Natural killer cell (primary cell): ENCODE measurements at regions not wholly inside any gene's neighbourhood (a gene's known extent, or its start where the extent isn't known, plus 50 kb on each side); places are given as distances from the start of the nearest gene placed in this dataset.

Experiments used
- ATAC-seq, 3 donors: fragments of 150-1000 bp in 2 of 3; fragments of 200-7000 bp in 1 of 3; cut with Tn5 transposase; 1 replicate in 1 of 3; 2 replicates in 2 of 3; pipeline ENCODE4 v1.10.0; 2021; ENCODE audit warnings: mild to moderate bottlenecking in 2 of 3, moderate library complexity in 2 of 3
- DNase-seq, 2 donors: peaks; one replicate each; pipeline versions ENCODE4 v3.0.0 to v3.0.0-alpha.2; 2013 to 2021; ENCODE audit warnings: mixed read lengths in 1 of 2
- H3K27ac ChIP-seq: one replicate; pipeline ENCODE4 v1.5.1; 2013; ENCODE audit warnings: mild to moderate bottlenecking, low read length
- H3K27me3 ChIP-seq: one replicate; pipeline ENCODE4 v1.6.1; 2013; ENCODE audit warnings: low read length; ENCODE audit not compliant: control insufficient read depth, insufficient read depth
- H3K36me3 ChIP-seq: one replicate; pipeline ENCODE4 v1.6.1; 2013; ENCODE audit warnings: low read length; ENCODE audit not compliant: control insufficient read depth, insufficient read depth
- H3K4me1 ChIP-seq: one replicate; pipeline ENCODE4 v1.6.1; 2013; ENCODE audit warnings: low read length; ENCODE audit not compliant: control insufficient read depth, insufficient read depth
- H3K4me3 ChIP-seq: one replicate; pipeline ENCODE4 v1.5.1; 2013; ENCODE audit warnings: low read length
- H3K9me3 ChIP-seq: one replicate; pipeline ENCODE4 v1.6.1; 2013; ENCODE audit warnings: low read length; ENCODE audit not compliant: control insufficient read depth, insufficient read depth
- H3K27ac Mint-ChIP-seq, 2 donors: one replicate each; pipeline ENCODE4 v1.8.0; 2022; ENCODE audit warnings: mild to moderate bottlenecking in 2 of 2, mixed read lengths in 2 of 2, moderate library complexity in 1 of 2
- H3K27me3 Mint-ChIP-seq, 2 donors: one replicate each; pipeline ENCODE4 v1.8.0; 2022; ENCODE audit warnings: low read depth in 2 of 2, mixed read lengths in 2 of 2
- H3K36me3 Mint-ChIP-seq: one replicate; pipeline ENCODE4 v1.8.0; 2022; ENCODE audit warnings: mixed read lengths
- H3K4me1 Mint-ChIP-seq, 2 donors: one replicate each; pipeline ENCODE4 v1.8.0; 2022; ENCODE audit warnings: mixed read lengths in 2 of 2
- H3K4me3 Mint-ChIP-seq: one replicate; pipeline ENCODE4 v1.8.0; 2022; ENCODE audit warnings: mild to moderate bottlenecking, moderate library complexity, mixed read lengths
- H3K9me3 Mint-ChIP-seq, 2 donors: one replicate each; pipeline ENCODE4 v1.8.0; 2022; ENCODE audit warnings: mixed read lengths in 2 of 2
- CTCF ChIP-seq: fragments of 200-600 bp; IDR thresholded peaks from one replicate; pipeline ENCODE4 v1.8.0; 2022; ENCODE audit warnings: antibody characterized with exemption
- WGBS: methylation state at CpG from one replicate; pipeline ENCODE4 v1.1.7; 2013; ENCODE audit warnings: missing lambda C conversion rate; ENCODE audit not compliant: insufficient coverage; 5-methylcytosine and 5-hydroxymethylcytosine counted together
- intact Hi-C: fragments of 100-400 bp; cut with micrococcal nuclease; formaldehyde crosslinking; loops from one replicate; pipeline ENCODE4 v1.14.2; 2022

- Histone ChIP-seq H3K27ac (no peak overlapping the region), H3K4me3 (no peak overlapping the region), H3K27me3 (no peaks in the 10 kb centered on the region), H3K36me3 (no peaks in the 10 kb centered on the region), H3K4me1 (no peaks in the 10 kb centered on the region), H3K9me3 (no peaks in the 10 kb centered on the region)
- 72% methylated on average over 5 of the region's 5 CpGs for WGBS
- Mint-ChIP-seq H3K36me3 (no peaks in the 10 kb centered on the region), H3K27ac (no peak overlapping the region), H3K27me3 (no peaks in the 10 kb centered on the region), H3K9me3 (peaks cover 4 to 9% of the 10 kb centered on the region in 2 donors), H3K4me1 (no peaks in the 10 kb centered on the region), H3K4me3 (no peak overlapping the region)
- no peak for TF ChIP-seq CTCF
- intact Hi-C loops: no loop called here
- DNase-seq: no peak
- ATAC-seq: no peak
These were observed 604.6 kb downstream of the RAB28 start for GRCh38 chr4:12879496-12879895.

GRCh38 chr4:12875640-12876243 is 608.4 kb downstream of the RAB28 start:
- Mint-ChIP-seq H3K4me1 (no peaks in the 10 kb centered on the region), H3K36me3 (no peaks in the 10 kb centered on the region), H3K9me3 (peaks cover 7 to 9% of the 10 kb centered on the region in 2 donors), H3K27ac (no peak overlapping the region), H3K4me3 (no peak overlapping the region), H3K27me3 (no peaks in the 10 kb centered on the region)
- Histone ChIP-seq H3K4me3 (no peak overlapping the region), H3K27ac (no peak overlapping the region), H3K4me1 (no peaks in the 10 kb centered on the region), H3K27me3 (no peaks in the 10 kb centered on the region), H3K9me3 (no peaks in the 10 kb centered on the region), H3K36me3 (no peaks in the 10 kb centered on the region)
- no peak for TF ChIP-seq CTCF
- intact Hi-C loops: no loop called here
- DNase-seq (no peak), ATAC-seq (no peak)
- WGBS: 77% methylated on average over 2 of the region's 2 CpGs

GRCh38 chr4:12873351-12873750 is 610.8 kb downstream of the RAB28 start:
- intact Hi-C loops: no loop called here
- no peak overlapping the region for H3K4me3 Mint-ChIP-seq
- DNase-seq (no peak), ATAC-seq (no peak)
- H3K9me3 Mint-ChIP-seq: peaks cover 7 to 10% of the 10 kb centered on the region in 2 donors
- no peaks in the 10 kb centered on the region for H3K4me1 ChIP-seq
- no peak overlapping the region for H3K27ac ChIP-seq
- no peak overlapping the region for H3K4me3 ChIP-seq
- TF ChIP-seq CTCF: no peak
- no peak overlapping the region for H3K27ac Mint-ChIP-seq
- no peaks in the 10 kb centered on the region for H3K27me3 ChIP-seq
- no peaks in the 10 kb centered on the region for H3K9me3 ChIP-seq
- 90% methylated on average over 2 of the region's 2 CpGs for WGBS
- H3K36me3 Mint-ChIP-seq: no peaks in the 10 kb centered on the region
- no peaks in the 10 kb centered on the region for H3K4me1 Mint-ChIP-seq
- H3K36me3 ChIP-seq: no peaks in the 10 kb centered on the region
- H3K27me3 Mint-ChIP-seq: no peaks in the 10 kb centered on the region

GRCh38 chr4:12861422-12861821 is 622.7 kb downstream of the RAB28 start:
- no peak overlapping the region for H3K4me3 Mint-ChIP-seq
- no peak overlapping the region for H3K4me3 ChIP-seq
- H3K27me3 ChIP-seq: no peaks in the 10 kb centered on the region
- H3K27me3 Mint-ChIP-seq: no peaks in the 10 kb centered on the region
- intact Hi-C loops: no loop called here
- H3K9me3 ChIP-seq: no peaks in the 10 kb centered on the region
- H3K36me3 Mint-ChIP-seq: no peaks in the 10 kb centered on the region
- no peaks in the 10 kb centered on the region for H3K4me1 ChIP-seq
- ATAC-seq (no peak), DNase-seq (no peak)
- no peaks in the 10 kb centered on the region for H3K4me1 Mint-ChIP-seq
- H3K36me3 ChIP-seq: no peaks in the 10 kb centered on the region
- H3K9me3 Mint-ChIP-seq: peaks cover 0 to 3% of the 10 kb centered on the region in 2 donors
- no peak for TF ChIP-seq CTCF
- no peak overlapping the region for H3K27ac ChIP-seq
- no peak overlapping the region for H3K27ac Mint-ChIP-seq
- WGBS: 100% methylated on average over 1 of the region's 1 CpG
